HCT116 (cell line): ENCODE measurements at regions not wholly inside any gene's neighbourhood (a gene's known extent, or its start where the extent isn't known, plus 50 kb on each side); places are given as distances from the start of the nearest gene placed in this dataset.

ENCODE experiments used
- ATAC-seq: fragments of 200-7000 bp; cut with Tn5 transposase; 2 replicates; pipeline ENCODE4 v1.9.1; 2020; ENCODE audit warnings: mild to moderate bottlenecking, moderate library complexity
- BruUV-seq: library from RNA; stranded (reverse); fragments of 400-500 nt; replicated peaks from 2 replicates; lab custom pipeline; 2021; lab: Mats Ljungman, UMichigan
- CTCF ChIA-PET: fragments of 300-600 bp; sonication (Branson Sonifier 250); formaldehyde crosslinking; loops from one replicate; lab custom pipeline; 2021; ENCODE audit warnings: antibody characterized with exemption; lab: Charles Lee
- POLR2A ChIA-PET: fragments of 300-600, 350-600 bp; sonication (Branson Sonifier 250); formaldehyde crosslinking; loops from one replicate; lab custom pipeline; 2021; ENCODE audit warnings: antibody characterized with exemption; lab: Charles Lee
- RAD21 ChIA-PET, 2 experiments: fragments of 300-600 bp; sonication (Branson Sonifier 250); formaldehyde crosslinking; loops; one replicate each; lab custom pipeline; 2023; ENCODE audit warnings: low total read pairs in 2 of 2; ENCODE audit not compliant: uncharacterized antibody in 2 of 2, unreplicated experiment in 2 of 2, low non-redundant PET in 1 of 2; lab: Charles Lee
- DNase-seq: peaks from one replicate; pipeline ENCODE4 v3.0.0-alpha.2; 2010; ENCODE audit warnings: low read depth, low spot score
- H2AFZ ChIP-seq: fragments of 200-600 bp; shearing (Covaris generic), sonication (generic); 2 replicates; pipeline ENCODE4 v1.6.1; 2017; ENCODE audit warnings: low read depth, mixed run types, mixed read lengths, antibody characterized with exemption, low read length; ENCODE audit not compliant: poor library complexity, severe bottlenecking
- H3K27ac ChIP-seq: 2 replicates; pipeline ENCODE4 v1.5.1; 2012; ENCODE audit warnings: low read depth, low read length
- H3K27me3 ChIP-seq: fragments of 200-600 bp; sonication (generic); 2 replicates; pipeline ENCODE4 v1.6.1; 2016; ENCODE audit warnings: mixed run types, low read length, mixed read lengths; ENCODE audit not compliant: insufficient read depth
- H3K36me3 ChIP-seq, 2 experiments: fragments of 200-500 bp in 1 of 2; fragments of 200-600 bp in 1 of 2; sonication (Bioruptor generic) in 1 of 2; sonication (generic) in 1 of 2; 2 replicates each; pipeline versions ENCODE4 v1.5.1 to v1.6.1; 2014 to 2016; ENCODE audit warnings: low read length in 2 of 2, inconsistent platforms in 1 of 2, mixed read lengths in 1 of 2, mixed run types in 1 of 2; ENCODE audit not compliant: insufficient read depth in 2 of 2, control insufficient read depth in 1 of 2
- H3K4me1 ChIP-seq, 2 experiments: fragments of 200-600 bp in 1 of 2; sonication (generic) in 1 of 2; 2 replicates each; pipeline versions ENCODE4 v1.5.1 to v1.6.1; 2012 to 2017; ENCODE audit warnings: low read length in 2 of 2, inconsistent platforms in 1 of 2, mild to moderate bottlenecking in 1 of 2, mixed read lengths in 1 of 2, mixed run types in 1 of 2, moderate library complexity in 1 of 2; ENCODE audit not compliant: insufficient read depth in 2 of 2, control insufficient read depth in 1 of 2
- H3K4me2 ChIP-seq: fragments of 200-600 bp; sonication (generic); 2 replicates; pipeline ENCODE4 v1.6.1; 2017; ENCODE audit warnings: mixed run types, low read length, mixed read lengths
- H3K4me3 ChIP-seq, 2 experiments: fragments of 200-600 bp in 1 of 2; sonication (generic) in 1 of 2; replicated peaks in 1 of 2; 2 replicates each; pipeline ENCODE4 v1.5.1; 2011 to 2016; ENCODE audit warnings: low read length in 2 of 2, control low read depth in 1 of 2, low read depth in 1 of 2, mild to moderate bottlenecking in 1 of 2, mixed read lengths in 1 of 2, mixed run types in 1 of 2
- H3K79me2 ChIP-seq: fragments of 200-600 bp; sonication (generic); 2 replicates; pipeline ENCODE4 v1.6.1; 2017; ENCODE audit warnings: mild to moderate bottlenecking, mixed run types, low read length, moderate library complexity, mixed read lengths; ENCODE audit not compliant: insufficient read depth
- H3K9ac ChIP-seq: fragments of 200-600 bp; sonication (generic); 2 replicates; pipeline ENCODE4 v1.6.1; 2016; ENCODE audit warnings: low read length, mixed read lengths
- H3K9me2 ChIP-seq: fragments of 200-600 bp; sonication (generic), shearing (Covaris generic); 2 replicates; pipeline ENCODE4 v1.6.1; 2017; ENCODE audit warnings: mixed run types, mild to moderate bottlenecking, moderate library complexity; ENCODE audit not compliant: insufficient read depth
- H3K9me3 ChIP-seq, 2 experiments: fragments of 200-500 bp in 1 of 2; fragments of 200-600 bp in 1 of 2; sonication (Bioruptor generic) in 1 of 2; sonication (generic) in 1 of 2; 2 replicates each; pipeline ENCODE4 v1.6.1; 2014 to 2017; ENCODE audit warnings: low read length in 2 of 2, mixed read lengths in 2 of 2, inconsistent platforms in 1 of 2, low read depth in 1 of 2, mild to moderate bottlenecking in 1 of 2, mixed run types in 1 of 2, moderate library complexity in 1 of 2; ENCODE audit not compliant: control insufficient read depth in 1 of 2, insufficient read depth in 1 of 2
- H4K20me1 ChIP-seq: fragments of 200-600 bp; sonication (generic), shearing (Covaris generic); 2 replicates; pipeline ENCODE4 v1.6.1; 2017; ENCODE audit warnings: mixed run types, mild to moderate bottlenecking, moderate library complexity; ENCODE audit not compliant: insufficient read depth
- CBX3 ChIP-seq: IDR thresholded peaks from 2 replicates; pipeline ENCODE4 v1.6.1; 2012; ENCODE audit warnings: low read depth
- EGR1 ChIP-seq: IDR thresholded peaks from 2 replicates; pipeline ENCODE4 v1.6.1; 2012; ENCODE audit warnings: low read depth
- ELF1 ChIP-seq: IDR thresholded peaks from 2 replicates; pipeline ENCODE4 v1.6.1; 2012; ENCODE audit warnings: low read depth, borderline replicate concordance
- EZH2 ChIP-seq: fragments of 200-600 bp; sonication (generic); IDR thresholded peaks from 2 replicates; pipeline ENCODE4 v1.6.1; 2017; ENCODE audit warnings: antibody characterized with exemption, mixed run types
- JUND ChIP-seq: IDR thresholded peaks from 2 replicates; pipeline ENCODE4 v1.6.1; 2012
- POLR2A ChIP-seq: IDR thresholded peaks from 2 replicates; pipeline ENCODE4 v1.7.0; 2011; ENCODE audit warnings: borderline replicate concordance; ENCODE audit not compliant: insufficient read depth, insufficient read length; ENCODE audit errors: extremely low read depth
- POLR2AphosphoS5 ChIP-seq: IDR thresholded peaks from 2 replicates; pipeline ENCODE4 v1.6.1; 2011; ENCODE audit warnings: mild to moderate bottlenecking, low read depth, low read length, moderate library complexity
- SIN3A ChIP-seq: IDR thresholded peaks from 2 replicates; pipeline ENCODE4 v1.6.1; 2012; ENCODE audit warnings: low read depth
- SRF ChIP-seq: IDR thresholded peaks from 2 replicates; pipeline ENCODE4 v1.6.1; 2012; ENCODE audit warnings: low read depth
- TCF7L2 ChIP-seq: IDR thresholded peaks from 2 replicates; pipeline ENCODE4 v1.7.0; 2011; ENCODE audit warnings: borderline replicate concordance, inconsistent platforms; ENCODE audit not compliant: insufficient read depth, insufficient read length; ENCODE audit errors: extremely low read depth
- YY1 ChIP-seq: IDR thresholded peaks from 2 replicates; pipeline ENCODE4 v1.6.1; 2011; ENCODE audit warnings: low read length, low read depth, moderate library complexity, mild to moderate bottlenecking; ENCODE audit not compliant: insufficient replicate concordance; ENCODE audit errors: extremely low read depth
- ZFX ChIP-seq: fragments of 450-650 bp; IDR thresholded peaks from 2 replicates; pipeline ENCODE4 v1.6.1; 2017
- ZNF274 ChIP-seq: fragments of 200-500 bp; sonication (Bioruptor generic); IDR thresholded peaks from 2 replicates; pipeline ENCODE4 v1.6.1; 2014; ENCODE audit warnings: mild to moderate bottlenecking, low read depth, low read length, inconsistent platforms
- intact Hi-C: fragments of 100-400 bp; cut with micrococcal nuclease; formaldehyde crosslinking; loops from 2 replicates; pipeline ENCODE4 v1.10.0; 2022
- TF ChIP-seq, protein P1 (sequence below): IDR thresholded peaks from 2 replicates; pipeline ENCODE4 v1.6.1; 2011; ENCODE audit warnings: mild to moderate bottlenecking, low read length, moderate library complexity; ENCODE audit not compliant: insufficient replicate concordance; ENCODE audit errors: extremely low read depth
- TF ChIP-seq, protein P2 (sequence below): IDR thresholded peaks from 2 replicates; pipeline ENCODE4 v1.6.1; 2012
- TF ChIP-seq, protein P3 (sequence below): IDR thresholded peaks from 2 replicates; pipeline ENCODE4 v1.6.1; 2012
- TF ChIP-seq, protein P4 (sequence below): IDR thresholded peaks from 2 replicates; pipeline ENCODE4 v1.6.1; 2012; ENCODE audit warnings: low read depth
- TF ChIP-seq, protein P5 (sequence below), 3 experiments: fragments of 200-600 bp in 1 of 3; sonication (generic) in 1 of 3; IDR thresholded peaks in 2 of 3; conservative IDR thresholded peaks in 1 of 3; 2 replicates each; pipeline ENCODE4 v1.5.1; 2012 to 2017; ENCODE audit warnings: low read depth in 2 of 3, low read length in 2 of 3, antibody characterized with exemption in 1 of 3, borderline replicate concordance in 1 of 3, control low read depth in 1 of 3, mild to moderate bottlenecking in 1 of 3, mixed read lengths in 1 of 3, mixed run types in 1 of 3, moderate library complexity in 1 of 3; ENCODE audit not compliant: insufficient read depth in 1 of 3

DNA sequence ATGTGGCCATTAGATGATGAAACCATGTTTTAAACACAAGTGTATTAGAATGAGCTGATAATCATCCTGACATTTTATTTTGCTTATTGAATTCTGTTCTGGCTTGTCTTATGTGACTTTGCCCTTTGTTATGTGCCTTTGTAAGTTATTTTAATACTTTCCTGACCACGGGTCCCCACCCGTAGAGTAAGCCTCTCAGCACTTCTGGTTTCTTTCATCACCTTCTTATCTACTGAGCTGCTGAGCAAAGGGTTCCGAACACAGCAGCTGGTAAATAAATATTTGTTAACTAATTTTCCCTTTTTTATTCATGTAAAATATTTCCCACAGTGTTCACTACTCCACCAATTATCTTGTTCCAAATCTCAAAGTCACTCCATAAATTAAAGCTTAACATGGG lies 1115.3 kb downstream of the SORCS3 start:
- H4K20me1 ChIP-seq = no peaks in the 10 kb centered on the region
- no peak overlapping the region for H2AFZ ChIP-seq
- H3K4me1 ChIP-seq = no peaks in the 10 kb centered on the region
- no peak overlapping the region for H3K9ac ChIP-seq
- H3K9me3 ChIP-seq = peaks cover 38 to 48% of the 10 kb centered on the region in 2 experiments
- intact Hi-C loops = no loop called here
- no peak for DNase-seq
- no peaks in the 10 kb centered on the region for H3K36me3 ChIP-seq
- RAD21 ChIA-PET = no interaction called here
- H3K27me3 ChIP-seq = no peaks in the 10 kb centered on the region
- BruUV-seq = no TSS peak
- CTCF ChIA-PET = no interaction called here
- H3K4me2 ChIP-seq = no peak overlapping the region
- ATAC-seq = no peak
- TF ChIP-seq, protein P1, sequence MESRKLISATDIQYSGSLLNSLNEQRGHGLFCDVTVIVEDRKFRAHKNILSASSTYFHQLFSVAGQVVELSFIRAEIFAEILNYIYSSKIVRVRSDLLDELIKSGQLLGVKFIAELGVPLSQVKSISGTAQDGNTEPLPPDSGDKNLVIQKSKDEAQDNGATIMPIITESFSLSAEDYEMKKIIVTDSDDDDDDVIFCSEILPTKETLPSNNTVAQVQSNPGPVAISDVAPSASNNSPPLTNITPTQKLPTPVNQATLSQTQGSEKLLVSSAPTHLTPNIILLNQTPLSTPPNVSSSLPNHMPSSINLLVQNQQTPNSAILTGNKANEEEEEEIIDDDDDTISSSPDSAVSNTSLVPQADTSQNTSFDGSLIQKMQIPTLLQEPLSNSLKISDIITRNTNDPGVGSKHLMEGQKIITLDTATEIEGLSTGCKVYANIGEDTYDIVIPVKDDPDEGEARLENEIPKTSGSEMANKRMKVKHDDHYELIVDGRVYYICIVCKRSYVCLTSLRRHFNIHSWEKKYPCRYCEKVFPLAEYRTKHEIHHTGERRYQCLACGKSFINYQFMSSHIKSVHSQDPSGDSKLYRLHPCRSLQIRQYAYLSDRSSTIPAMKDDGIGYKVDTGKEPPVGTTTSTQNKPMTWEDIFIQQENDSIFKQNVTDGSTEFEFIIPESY = no peak
- TF ChIP-seq ELF1 (no peak), POLR2A (no peak), POLR2AphosphoS5 (no peak), SRF (no peak), EGR1 (no peak), CBX3 (no peak), TCF7L2 (no peak), JUND (no peak), EZH2 (no peak), SIN3A (no peak), ZNF274 (no peak), YY1 (no peak), ZFX (no peak)
- TF ChIP-seq, protein P2, sequence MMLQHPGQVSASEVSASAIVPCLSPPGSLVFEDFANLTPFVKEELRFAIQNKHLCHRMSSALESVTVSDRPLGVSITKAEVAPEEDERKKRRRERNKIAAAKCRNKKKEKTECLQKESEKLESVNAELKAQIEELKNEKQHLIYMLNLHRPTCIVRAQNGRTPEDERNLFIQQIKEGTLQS = no peak
- TF ChIP-seq, protein P3, sequence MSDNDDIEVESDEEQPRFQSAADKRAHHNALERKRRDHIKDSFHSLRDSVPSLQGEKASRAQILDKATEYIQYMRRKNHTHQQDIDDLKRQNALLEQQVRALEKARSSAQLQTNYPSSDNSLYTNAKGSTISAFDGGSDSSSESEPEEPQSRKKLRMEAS = no peak
- TF ChIP-seq, protein P4, sequence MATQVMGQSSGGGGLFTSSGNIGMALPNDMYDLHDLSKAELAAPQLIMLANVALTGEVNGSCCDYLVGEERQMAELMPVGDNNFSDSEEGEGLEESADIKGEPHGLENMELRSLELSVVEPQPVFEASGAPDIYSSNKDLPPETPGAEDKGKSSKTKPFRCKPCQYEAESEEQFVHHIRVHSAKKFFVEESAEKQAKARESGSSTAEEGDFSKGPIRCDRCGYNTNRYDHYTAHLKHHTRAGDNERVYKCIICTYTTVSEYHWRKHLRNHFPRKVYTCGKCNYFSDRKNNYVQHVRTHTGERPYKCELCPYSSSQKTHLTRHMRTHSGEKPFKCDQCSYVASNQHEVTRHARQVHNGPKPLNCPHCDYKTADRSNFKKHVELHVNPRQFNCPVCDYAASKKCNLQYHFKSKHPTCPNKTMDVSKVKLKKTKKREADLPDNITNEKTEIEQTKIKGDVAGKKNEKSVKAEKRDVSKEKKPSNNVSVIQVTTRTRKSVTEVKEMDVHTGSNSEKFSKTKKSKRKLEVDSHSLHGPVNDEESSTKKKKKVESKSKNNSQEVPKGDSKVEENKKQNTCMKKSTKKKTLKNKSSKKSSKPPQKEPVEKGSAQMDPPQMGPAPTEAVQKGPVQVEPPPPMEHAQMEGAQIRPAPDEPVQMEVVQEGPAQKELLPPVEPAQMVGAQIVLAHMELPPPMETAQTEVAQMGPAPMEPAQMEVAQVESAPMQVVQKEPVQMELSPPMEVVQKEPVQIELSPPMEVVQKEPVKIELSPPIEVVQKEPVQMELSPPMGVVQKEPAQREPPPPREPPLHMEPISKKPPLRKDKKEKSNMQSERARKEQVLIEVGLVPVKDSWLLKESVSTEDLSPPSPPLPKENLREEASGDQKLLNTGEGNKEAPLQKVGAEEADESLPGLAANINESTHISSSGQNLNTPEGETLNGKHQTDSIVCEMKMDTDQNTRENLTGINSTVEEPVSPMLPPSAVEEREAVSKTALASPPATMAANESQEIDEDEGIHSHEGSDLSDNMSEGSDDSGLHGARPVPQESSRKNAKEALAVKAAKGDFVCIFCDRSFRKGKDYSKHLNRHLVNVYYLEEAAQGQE = no peak
- TF ChIP-seq, protein P5, sequence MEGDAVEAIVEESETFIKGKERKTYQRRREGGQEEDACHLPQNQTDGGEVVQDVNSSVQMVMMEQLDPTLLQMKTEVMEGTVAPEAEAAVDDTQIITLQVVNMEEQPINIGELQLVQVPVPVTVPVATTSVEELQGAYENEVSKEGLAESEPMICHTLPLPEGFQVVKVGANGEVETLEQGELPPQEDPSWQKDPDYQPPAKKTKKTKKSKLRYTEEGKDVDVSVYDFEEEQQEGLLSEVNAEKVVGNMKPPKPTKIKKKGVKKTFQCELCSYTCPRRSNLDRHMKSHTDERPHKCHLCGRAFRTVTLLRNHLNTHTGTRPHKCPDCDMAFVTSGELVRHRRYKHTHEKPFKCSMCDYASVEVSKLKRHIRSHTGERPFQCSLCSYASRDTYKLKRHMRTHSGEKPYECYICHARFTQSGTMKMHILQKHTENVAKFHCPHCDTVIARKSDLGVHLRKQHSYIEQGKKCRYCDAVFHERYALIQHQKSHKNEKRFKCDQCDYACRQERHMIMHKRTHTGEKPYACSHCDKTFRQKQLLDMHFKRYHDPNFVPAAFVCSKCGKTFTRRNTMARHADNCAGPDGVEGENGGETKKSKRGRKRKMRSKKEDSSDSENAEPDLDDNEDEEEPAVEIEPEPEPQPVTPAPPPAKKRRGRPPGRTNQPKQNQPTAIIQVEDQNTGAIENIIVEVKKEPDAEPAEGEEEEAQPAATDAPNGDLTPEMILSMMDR (IDR thresholded peaks at IDR 0.05 in 2 of 3, conservative IDR thresholded peaks at IDR 0.05 in 1 of 3; ENCODE audit: borderline replicate concordance in 1 of 3, insufficient read depth in 1 of 3, low read depth in 2 of 3, low read length in 2 of 3) = no peak
- no peak overlapping the region for H3K4me3 ChIP-seq
- no peaks in the 10 kb centered on the region for H3K79me2 ChIP-seq
- POLR2A ChIA-PET = no interaction called here
- no peaks in the 10 kb centered on the region for H3K9me2 ChIP-seq
- no peak overlapping the region for H3K27ac ChIP-seq
